ENCODE measurements at regions not wholly inside any gene's neighbourhood (a gene's known extent, or its start where the extent isn't known, plus 50 kb on each side); places are given as distances from the start of the nearest gene placed in this dataset.
"Not testable (repeated sequence)": the region's sequence is repeated elsewhere in the genome, so short reads cannot be mapped to it uniquely, and the experiment has no call there.

- no peak for TF ChIP-seq CTCF (IDR thresholded peaks at IDR 0.05; ENCODE audit: insufficient read depth, low read depth, low read length)
- no peak for DNase-seq (ENCODE audit: low read depth)
- H3K4me3 ChIP-seq (ENCODE audit: low read depth, low read length): no peak overlapping the region
Observed at GRCh38 chr12:61267474-61267873, 992.7 kb upstream of the USP15 start.

DNA sequence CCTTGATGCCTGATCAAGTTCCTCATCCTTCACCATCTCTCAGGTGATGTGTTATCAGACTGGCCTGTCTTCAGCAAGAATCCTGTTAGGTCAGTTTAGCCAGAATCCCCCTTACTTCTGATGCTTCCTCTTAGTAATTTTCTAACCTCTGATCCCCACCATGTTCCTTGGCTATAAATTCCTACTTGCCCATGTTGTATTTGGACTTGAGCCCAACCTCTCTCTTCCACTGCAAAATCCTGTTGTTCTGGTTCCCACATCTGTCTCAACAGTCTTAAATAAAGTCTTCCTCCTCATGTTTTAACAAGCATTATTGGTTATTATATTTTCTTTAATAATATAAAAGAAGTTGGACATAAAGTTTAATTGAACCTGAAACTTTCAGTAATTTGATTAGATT lies 987.8 kb upstream of the USP15 start:
- no peak for TF ChIP-seq CTCF (IDR thresholded peaks at IDR 0.05; ENCODE audit: insufficient read depth, low read depth, low read length)
- no peak overlapping the region for H3K4me3 ChIP-seq (ENCODE audit: low read depth, low read length)

GRCh38 chr12:61282790-61283575 lies 977.2 kb upstream of the USP15 start:
- DNase-seq (ENCODE audit: low read depth): no peak
- no peak for TF ChIP-seq CTCF (IDR thresholded peaks at IDR 0.05; ENCODE audit: insufficient read depth, low read depth, low read length)

More for the DNA sequence above, 987.8 kb upstream of the USP15 start:
- DNase-seq (ENCODE audit: low read depth): no peak

DNA sequence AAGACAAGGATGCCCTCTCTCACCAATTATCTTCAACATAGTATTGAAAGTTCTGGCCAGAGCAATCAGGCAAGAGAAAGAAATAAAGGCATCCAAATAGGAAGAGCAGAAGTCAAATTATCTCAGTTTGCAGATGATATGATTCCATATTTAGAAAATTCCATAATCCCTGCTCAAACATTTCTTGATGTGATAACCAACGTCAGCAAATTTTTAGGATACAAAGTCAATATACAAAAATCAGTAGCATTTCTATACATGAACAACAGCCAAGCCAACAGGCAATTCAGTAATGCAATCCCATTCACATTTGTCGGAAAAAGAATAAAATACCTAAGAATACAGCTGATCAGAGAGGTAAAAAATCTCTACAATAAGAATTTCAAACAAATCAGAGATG lies 969.7 kb upstream of the USP15 start:
- no peak for DNase-seq (ENCODE audit: low read depth)
- TF ChIP-seq CTCF (IDR thresholded peaks at IDR 0.05; ENCODE audit: insufficient read depth, low read depth, low read length): no peak
- no peak overlapping the region for H3K4me3 ChIP-seq (ENCODE audit: low read depth, low read length)

More at GRCh38 chr12:61282790-61283575, 977.2 kb upstream of the USP15 start:
- H3K4me3 ChIP-seq (ENCODE audit: low read depth, low read length): no peak overlapping the region

DNA sequence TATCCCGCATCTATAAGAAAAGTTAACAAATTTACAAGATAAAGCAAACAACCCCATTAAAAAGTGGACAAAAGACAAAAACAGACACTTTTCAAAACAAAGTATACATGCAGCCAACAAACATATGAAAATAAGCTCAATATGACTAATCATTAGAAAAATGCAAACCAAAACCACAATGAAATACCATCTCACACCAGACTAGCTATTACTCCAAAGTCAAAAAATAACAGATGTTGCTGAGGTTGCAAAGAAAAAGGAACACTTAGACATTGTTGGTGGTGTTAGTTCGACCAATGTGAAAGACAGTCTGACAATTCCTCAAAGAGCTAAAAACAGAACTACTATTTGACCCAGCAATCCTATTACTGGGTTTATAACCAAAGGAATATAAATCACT lies 968.6 kb upstream of the USP15 start:
- no peak for DNase-seq (ENCODE audit: low read depth)
- no peak overlapping the region for H3K4me3 ChIP-seq (ENCODE audit: low read depth, low read length)
- TF ChIP-seq CTCF (IDR thresholded peaks at IDR 0.05; ENCODE audit: insufficient read depth, low read depth, low read length): no peak

GRCh38 chr12:61294011-61294410 lies 966.2 kb upstream of the USP15 start:
- not testable (repeated sequence) for DNase-seq (ENCODE audit: low read depth); H3K4me3 ChIP-seq (ENCODE audit: low read depth, low read length)

GRCh38 chr12:61301817-61302216 lies 958.4 kb upstream of the USP15 start:
- TF ChIP-seq CTCF (IDR thresholded peaks at IDR 0.05; ENCODE audit: insufficient read depth, low read depth, low read length): no peak

More at GRCh38 chr12:61301817-61302216, 958.4 kb upstream of the USP15 start:
- no peak for DNase-seq (ENCODE audit: low read depth)
- no peak overlapping the region for H3K4me3 ChIP-seq (ENCODE audit: low read depth, low read length)
